ENCODE measurements at regions not wholly inside any gene's neighbourhood (a gene's known extent, or its start where the extent isn't known, plus 50 kb on each side); places are given as distances from the start of the nearest gene placed in this dataset.
"Not testable (repeated sequence)": the region's sequence is repeated elsewhere in the genome, so short reads cannot be mapped to it uniquely, and the experiment has no call there.

- no peak for DNase-seq (ENCODE audit: low read depth)
Measured at GRCh38 chr6:169096388-169096787, 157.3 kb downstream of the THBS2 start.

DNA sequence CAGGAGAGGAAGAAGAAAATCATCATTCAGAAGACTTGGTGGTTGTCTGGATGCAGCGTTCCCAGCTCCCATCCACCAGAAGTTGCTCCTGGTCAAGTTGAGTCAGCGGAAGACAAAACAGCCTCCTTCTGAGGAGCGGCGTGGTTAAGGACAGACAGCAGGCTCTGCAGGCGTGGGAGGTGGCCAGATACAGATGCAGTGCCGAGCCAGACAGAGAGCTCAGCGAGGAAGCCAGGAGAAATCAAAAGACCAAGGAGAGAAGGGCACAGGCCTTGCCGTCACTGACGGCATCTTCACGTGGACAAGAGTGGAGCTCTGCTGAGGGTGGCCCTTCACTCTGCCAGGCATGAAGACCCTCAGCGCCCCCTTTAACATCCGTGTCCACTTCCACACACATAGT lies 158.5 kb downstream of the THBS2 start:
- TF ChIP-seq CTCF (conservative IDR thresholded peaks at IDR 0.05; ENCODE audit: low read depth, low read length): no peak
- DNase-seq (ENCODE audit: low read depth): no peak
- H3K4me3 ChIP-seq (ENCODE audit: low read length): no peak overlapping the region

More at GRCh38 chr6:169096388-169096787, 157.3 kb downstream of the THBS2 start:
- H3K4me3 ChIP-seq (ENCODE audit: low read length): no peak overlapping the region
- TF ChIP-seq CTCF (conservative IDR thresholded peaks at IDR 0.05; ENCODE audit: low read depth, low read length): peak; percentile 20

DNA sequence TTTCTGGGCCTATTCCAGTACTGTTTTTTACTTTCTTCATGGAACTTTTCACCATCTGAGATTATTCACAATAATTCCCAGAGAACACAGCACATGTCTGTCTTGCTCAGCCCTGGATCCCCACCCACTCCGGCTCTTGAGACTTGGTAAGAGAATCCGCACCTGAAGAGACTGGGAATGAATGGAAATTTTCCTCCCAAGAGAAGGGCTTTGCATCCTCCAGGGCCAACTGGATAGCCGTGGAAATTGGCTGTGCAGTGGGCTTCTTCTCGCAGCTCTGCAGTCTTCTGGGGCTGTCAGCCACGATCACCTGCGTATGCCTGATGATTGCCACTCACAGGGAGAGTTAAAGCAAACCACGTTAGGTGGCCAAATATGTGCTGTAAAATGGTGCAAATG lies 159.1 kb downstream of the THBS2 start:
- DNase-seq (ENCODE audit: low read depth): no peak
- H3K4me3 ChIP-seq (ENCODE audit: low read length): no peak overlapping the region
- no peak for TF ChIP-seq CTCF (conservative IDR thresholded peaks at IDR 0.05; ENCODE audit: low read depth, low read length)

- H3K4me3 ChIP-seq (ENCODE audit: low read length): no peak overlapping the region
- no peak for DNase-seq (ENCODE audit: low read depth)
- TF ChIP-seq CTCF (conservative IDR thresholded peaks at IDR 0.05; ENCODE audit: low read depth, low read length): no peak
Measured at GRCh38 chr6:169093770-169094551, 159.7 kb downstream of the THBS2 start.

DNA sequence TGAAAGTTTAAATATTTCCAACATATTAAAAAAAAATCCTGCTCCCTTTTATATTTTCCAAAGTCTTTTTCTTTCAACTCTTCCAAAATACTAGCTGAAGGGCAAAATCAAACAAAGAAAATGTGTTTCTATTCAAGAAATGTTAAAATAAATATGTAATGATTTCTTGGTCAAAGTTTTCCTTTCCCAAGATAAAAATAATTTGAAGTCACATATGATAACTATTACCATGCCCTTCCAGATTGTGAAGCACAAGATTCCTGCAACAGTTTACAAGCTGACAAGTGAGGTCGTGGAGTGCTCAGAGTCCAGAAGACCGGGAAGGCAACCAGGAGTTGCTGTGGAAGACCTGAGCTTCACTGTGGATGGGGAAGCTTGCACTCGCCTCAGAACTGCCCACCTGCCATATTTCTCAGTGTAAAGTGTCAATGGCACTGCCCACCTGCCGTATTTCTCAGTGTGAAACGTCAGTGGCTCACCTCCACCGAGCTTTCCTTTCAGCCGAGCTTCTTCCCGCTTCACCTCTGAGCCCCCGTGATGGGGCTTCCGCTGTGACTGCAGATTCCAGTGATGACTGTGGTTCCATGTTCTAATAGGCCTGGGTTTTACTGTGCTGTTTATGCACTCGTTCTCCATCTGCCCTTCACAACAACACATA lies 160.5 kb downstream of the THBS2 start:
- TF ChIP-seq CTCF (conservative IDR thresholded peaks at IDR 0.05; ENCODE audit: low read depth, low read length): no peak

GRCh38 chr6:169092375-169092774 lies 161.3 kb downstream of the THBS2 start:
- no peak for DNase-seq (ENCODE audit: low read depth)
- no peak overlapping the region for H3K4me3 ChIP-seq (ENCODE audit: low read length)
- no peak for TF ChIP-seq CTCF (conservative IDR thresholded peaks at IDR 0.05; ENCODE audit: low read depth, low read length)

More for the DNA sequence above, 160.5 kb downstream of the THBS2 start:
- H3K4me3 ChIP-seq (ENCODE audit: low read length): no peak overlapping the region
- DNase-seq (ENCODE audit: low read depth): no peak

DNA sequence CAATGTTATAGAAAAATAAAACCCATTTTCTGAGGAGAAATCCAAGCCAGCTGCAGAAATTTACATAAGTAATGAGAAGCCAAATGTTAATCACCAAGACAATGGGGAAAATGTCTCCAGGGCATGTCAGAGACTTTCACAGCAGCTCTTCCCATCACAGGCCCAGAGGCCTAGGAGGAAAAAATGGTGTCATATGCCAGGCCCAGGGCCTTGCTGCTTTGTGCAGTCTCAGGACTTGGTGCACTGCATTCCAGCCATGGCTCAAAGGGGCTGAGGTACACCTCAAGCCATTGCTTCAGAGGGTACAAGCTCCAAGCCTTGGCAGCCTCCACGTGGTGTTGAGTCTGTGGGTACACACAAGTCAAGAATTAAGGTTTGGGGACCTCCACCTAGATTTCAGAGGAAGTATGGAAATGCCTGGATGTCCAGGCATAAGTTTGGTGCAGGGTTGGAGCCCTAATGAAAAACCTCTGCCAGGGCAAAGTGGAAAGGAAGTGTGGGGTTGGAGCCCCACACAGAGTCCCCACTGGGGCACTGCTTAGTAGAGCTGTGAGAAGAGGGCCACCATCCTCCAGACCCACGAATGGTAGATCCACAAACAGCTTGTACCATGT lies 163.0 kb downstream of the THBS2 start:
- DNase-seq (ENCODE audit: low read depth); H3K4me3 ChIP-seq (ENCODE audit: low read length): not testable (repeated sequence)

All from retinal pigment epithelial cell (primary cell).